HepG2 (cell line): ENCODE measurements at regions not wholly inside any gene's neighbourhood (a gene's known extent, or its start where the extent isn't known, plus 50 kb on each side); places are given as distances from the start of the nearest gene placed in this dataset.

Experiments used
- ATAC-seq: fragments of 200-7000 bp; cut with Tn5 transposase; 3 replicates; pipeline ENCODE4 v1.9.1; 2020; ENCODE audit warnings: mild to moderate bottlenecking, moderate library complexity
- BruUV-seq: library from RNA; stranded (reverse); fragments of 400-500 nt; replicated peaks from 2 replicates; lab custom pipeline; 2021; lab: Mats Ljungman, UMichigan
- CTCF ChIA-PET: fragments of 300-600 bp; formaldehyde crosslinking; extraction: SDS; loops from one replicate; lab custom pipeline; 2021; ENCODE audit warnings: low total read pairs, inconsistent platforms, low intra/inter-chr PET ratio; lab: Yijun Ruan, JAX
- POLR2A ChIA-PET: fragments of 350-600 bp; sonication (Branson Sonifier 250); formaldehyde crosslinking; loops from one replicate; lab custom pipeline; 2020; ENCODE audit warnings: antibody characterized with exemption, inconsistent platforms; lab: Yijun Ruan, JAX
- DNase-seq: peaks from one replicate; pipeline ENCODE4 v3.0.0-alpha.2; 2015; ENCODE audit warnings: low spot score
- FAIRE-seq: peaks from 3 replicates; lab custom pipeline; 2011; peaks lifted over from hg19 to GRCh38; lab: Jason Lieb, UNC
- H2AFZ ChIP-seq: one replicate; pipeline ENCODE4 v1.6.1; 2011; ENCODE audit warnings: low read length, inconsistent platforms
- H3K27ac ChIP-seq: fragments of 300-600 bp; 3 replicates; pipeline ENCODE4 v1.8.0; 2011; ENCODE audit warnings: mixed run types, mild to moderate bottlenecking, mixed read lengths, low read length, inconsistent platforms; ENCODE audit not compliant: insufficient read depth; ENCODE audit errors: extremely low read length
- H3K27me3 ChIP-seq, 2 experiments: fragments of 200-600 bp in 1 of 2; 2 replicates in 1 of 2; 3 replicates in 1 of 2; pipeline versions ENCODE4 v1.6.0 to v1.8.0; 2011; ENCODE audit warnings: low read length in 2 of 2, mild to moderate bottlenecking in 2 of 2, moderate library complexity in 2 of 2, inconsistent platforms in 1 of 2; ENCODE audit not compliant: insufficient read depth in 2 of 2, control insufficient read depth in 1 of 2
- H3K36me3 ChIP-seq, 2 experiments: fragments of 200-600 bp in 1 of 2; replicated peaks in 1 of 2; 2 replicates in 1 of 2; 3 replicates in 1 of 2; pipeline versions ENCODE4 v1.5.1 to v1.8.0; 2011; ENCODE audit warnings: low read length in 2 of 2, inconsistent platforms in 1 of 2; ENCODE audit not compliant: insufficient read depth in 2 of 2, control insufficient read depth in 1 of 2
- H3K4me1 ChIP-seq: 2 replicates; pipeline ENCODE4 v1.5.1; 2012; ENCODE audit warnings: low read length, inconsistent platforms; ENCODE audit not compliant: insufficient read depth
- H3K4me2 ChIP-seq: 2 replicates; pipeline ENCODE4 v1.6.0; 2011; ENCODE audit warnings: low read depth, low read length, inconsistent platforms
- H3K4me3 ChIP-seq, 3 experiments: fragments of 200-600 bp in 1 of 3; sonication (generic), shearing (Covaris generic) in 1 of 3; replicated peaks in 1 of 3; 2 replicates each; pipeline ENCODE4 v1.5.1; 2011 to 2016; ENCODE audit warnings: low read length in 3 of 3, inconsistent platforms in 2 of 3, low read depth in 2 of 3, mild to moderate bottlenecking in 2 of 3, control low read depth in 1 of 3, mixed read lengths in 1 of 3; ENCODE audit not compliant: insufficient read depth in 1 of 3
- H3K79me2 ChIP-seq: one replicate; pipeline ENCODE4 v1.6.1; 2011; ENCODE audit warnings: low read length, inconsistent platforms; ENCODE audit not compliant: insufficient read depth
- H3K9ac ChIP-seq: 2 replicates; pipeline ENCODE4 v1.6.0; 2011; ENCODE audit warnings: mild to moderate bottlenecking, low read depth, low read length, inconsistent platforms; ENCODE audit not compliant: insufficient read depth
- H3K9me3 ChIP-seq: 2 replicates; pipeline ENCODE4 v1.5.1; 2012; ENCODE audit warnings: mild to moderate bottlenecking, low read length
- H4K20me1 ChIP-seq: 2 replicates; pipeline ENCODE4 v1.6.0; 2011; ENCODE audit warnings: inconsistent platforms, mild to moderate bottlenecking, low read length, moderate library complexity; ENCODE audit not compliant: insufficient read depth
- ESRRA ChIP-seq: sonication (generic); formaldehyde crosslinking; IDR thresholded peaks from 2 replicates; pipeline ENCODE4 v1.5.1; 2020; ENCODE audit warnings: mild to moderate bottlenecking, low read depth, missing genetic modification reagents
- FOXJ3 ChIP-seq: sonication (generic); formaldehyde crosslinking; IDR thresholded peaks from 2 replicates; pipeline ENCODE4 v1.4.0; 2020; ENCODE audit warnings: missing genetic modification reagents, mild to moderate bottlenecking, borderline replicate concordance
- GLI4 ChIP-seq: sonication (generic); formaldehyde crosslinking; IDR thresholded peaks from 2 replicates; pipeline ENCODE4 v1.5.1; 2020; ENCODE audit warnings: missing genetic modification reagents, mild to moderate bottlenecking, moderate library complexity, borderline replicate concordance
- NRL ChIP-seq: sonication (generic); formaldehyde crosslinking; IDR thresholded peaks from 2 replicates; pipeline ENCODE4 v1.5.0; 2020; ENCODE audit warnings: missing genetic modification reagents, mild to moderate bottlenecking, moderate library complexity, borderline replicate concordance
- PBX2 ChIP-seq: IDR thresholded peaks from 2 replicates; pipeline ENCODE4 v1.6.1; 2016; ENCODE audit warnings: control low read depth
- SRF ChIP-seq: IDR thresholded peaks from 2 replicates; pipeline ENCODE4 v1.6.1; 2011; ENCODE audit warnings: mild to moderate bottlenecking, low read depth, low read length, moderate library complexity
- SRSF9 ChIP-seq: fragments of 200-400 bp; formaldehyde crosslinking; IDR thresholded peaks from 2 replicates; pipeline ENCODE4 v1.6.1; 2018; ENCODE audit warnings: borderline replicate concordance, mild to moderate bottlenecking, low read depth, low read length; ENCODE audit not compliant: insufficient read depth, poor library complexity, severe bottlenecking
- ZNF777 ChIP-seq: sonication (generic); formaldehyde crosslinking; IDR thresholded peaks from 2 replicates; pipeline ENCODE4 v1.4.0; 2020; ENCODE audit warnings: missing genetic modification reagents
- ZSCAN25 ChIP-seq: sonication (generic); formaldehyde crosslinking; IDR thresholded peaks from 2 replicates; pipeline ENCODE4 v1.8.0; 2022; ENCODE audit warnings: mild to moderate bottlenecking, missing genetic modification reagents
- WGBS: methylation state at CpG from one replicate; pipeline ENCODE4 v1.1.6; 2017; ENCODE audit warnings: low lambda C conversion rate; 5-methylcytosine and 5-hydroxymethylcytosine counted together
- in situ Hi-C: cut with HindIII; loops from 2 replicates; pipeline ENCODE4 v1.10.0; 2017; ENCODE audit warnings: low pct_unique_long_range_greater_than_20kb; ENCODE audit not compliant: extremely low pct_ligation_motif_present
- intact Hi-C: fragments of 100-400 bp; cut with micrococcal nuclease; formaldehyde crosslinking; loops from one replicate; pipeline ENCODE4 v1.10.0; 2022; ENCODE audit not compliant: unreplicated experiment

GRCh38 chr2:156219491-156220100 is 112.9 kb downstream of the NR4A2 start:
- no peaks in the 10 kb centered on the region; a peak in 1 of 5 replicates for H3K27me3 ChIP-seq
- H3K79me2 ChIP-seq, result no peaks in the 10 kb centered on the region
- H3K36me3 ChIP-seq, result no peaks in the 10 kb centered on the region
- ATAC-seq (no peak), DNase-seq (no peak), FAIRE-seq (no peak)
- 59% methylated on average over 4 of the region's 4 CpGs for WGBS
- BruUV-seq, result no TSS peak
- no peak overlapping the region for H3K4me2 ChIP-seq
- H4K20me1 ChIP-seq, result no peaks in the 10 kb centered on the region
- H3K27ac ChIP-seq, result no peak overlapping the region
- CTCF ChIA-PET, result no interaction called here
- POLR2A ChIA-PET, result no interaction called here
- H3K9me3 ChIP-seq, result peaks cover 70% of the 10 kb centered on the region
- no peaks in the 10 kb centered on the region for H3K4me1 ChIP-seq
- H3K9ac ChIP-seq, result no peak overlapping the region
- H3K4me3 ChIP-seq, result no peak overlapping the region
- in situ Hi-C loops (no loop called here), intact Hi-C loops (no loop called here)
- no peak overlapping the region for H2AFZ ChIP-seq
- TF ChIP-seq FOXJ3 (CRISPR knock-in tag), result no peak
- no peak for TF ChIP-seq ZNF777
- no peak for TF ChIP-seq ESRRA (CRISPR knock-in tag)
- no peak for TF ChIP-seq GLI4 (CRISPR knock-in tag)
- TF ChIP-seq NRL, result no peak
- TF ChIP-seq SRSF9, result no peak
- no peak for TF ChIP-seq ZSCAN25 (CRISPR knock-in tag)
- TF ChIP-seq PBX2, result no peak
- no peak for TF ChIP-seq SRF
